H9 (cell line): ENCODE measurements at regions not wholly inside any gene's neighbourhood (a gene's known extent, or its start where the extent isn't known, plus 50 kb on each side); places are given as distances from the start of the nearest gene placed in this dataset.

ENCODE experiments used
- DNase-seq: peaks from one replicate; pipeline ENCODE4 v3.0.0-alpha.2; 2017
- H2AFZ ChIP-seq: one replicate; pipeline ENCODE4 v1.6.1; 2013; ENCODE audit warnings: mild to moderate bottlenecking, low read length, control low read depth, moderate library complexity
- H2AK5ac ChIP-seq: 2 replicates; pipeline ENCODE4 v1.6.1; 2013; ENCODE audit warnings: low read length, control low read depth, mixed read lengths; ENCODE audit not compliant: insufficient read length
- H2BK120ac ChIP-seq: one replicate; pipeline ENCODE4 v1.6.1; 2013; ENCODE audit warnings: low read depth, mild to moderate bottlenecking, low read length, control low read depth, inconsistent platforms; ENCODE audit not compliant: poor library complexity, severe bottlenecking
- H2BK12ac ChIP-seq: 2 replicates; pipeline ENCODE4 v1.6.1; 2013; ENCODE audit warnings: low read length, control low read depth, mixed read lengths, low read depth; ENCODE audit not compliant: insufficient read length
- H2BK15ac ChIP-seq: 2 replicates; pipeline ENCODE4 v1.6.1; 2013; ENCODE audit warnings: low read depth, low read length, control low read depth
- H2BK20ac ChIP-seq: one replicate; pipeline ENCODE4 v1.6.1; 2013; ENCODE audit warnings: low read depth, mild to moderate bottlenecking, low read length, control low read depth, inconsistent platforms; ENCODE audit not compliant: poor library complexity, severe bottlenecking
- H2BK5ac ChIP-seq: 2 replicates; pipeline ENCODE4 v1.6.1; 2013; ENCODE audit warnings: low read length, control low read depth, mixed read lengths; ENCODE audit not compliant: insufficient read length
- H3K14ac ChIP-seq: 2 replicates; pipeline ENCODE4 v1.6.1; 2013; ENCODE audit warnings: low read length, control low read depth; ENCODE audit not compliant: insufficient read depth
- H3K18ac ChIP-seq: 2 replicates; pipeline ENCODE4 v1.6.1; 2013; ENCODE audit warnings: low read depth, mild to moderate bottlenecking, mixed read lengths, low read length, control low read depth; ENCODE audit not compliant: insufficient read length
- H3K23ac ChIP-seq: 2 replicates; pipeline ENCODE4 v1.6.1; 2013; ENCODE audit warnings: low read length, control low read depth, mixed read lengths, low read depth; ENCODE audit not compliant: insufficient read length
- H3K23me2 ChIP-seq: 2 replicates; pipeline ENCODE4 v1.6.1; 2013; ENCODE audit warnings: low read depth, mild to moderate bottlenecking, mixed read lengths, low read length, control low read depth; ENCODE audit not compliant: insufficient read length, poor library complexity, severe bottlenecking
- H3K27ac ChIP-seq: 2 replicates; pipeline ENCODE4 v1.5.1; 2013; ENCODE audit warnings: low read length, control low read depth, mixed read lengths, low read depth; ENCODE audit not compliant: insufficient read length
- H3K27me3 ChIP-seq: 2 replicates; pipeline ENCODE4 v1.6.1; 2013; ENCODE audit warnings: low read length, control low read depth, inconsistent platforms; ENCODE audit not compliant: insufficient read depth
- H3K4ac ChIP-seq: 2 replicates; pipeline ENCODE4 v1.6.1; 2013; ENCODE audit warnings: low read depth, mild to moderate bottlenecking, control low read depth, inconsistent platforms, low read length, moderate library complexity
- H3K4me1 ChIP-seq: 2 replicates; pipeline ENCODE4 v1.6.1; 2013; ENCODE audit warnings: low read length, control low read depth, inconsistent platforms; ENCODE audit not compliant: insufficient read depth
- H3K4me2 ChIP-seq: 2 replicates; pipeline ENCODE4 v1.6.1; 2013; ENCODE audit warnings: low read length, control low read depth, mixed read lengths; ENCODE audit not compliant: insufficient read length, insufficient read depth
- H3K56ac ChIP-seq: 2 replicates; pipeline ENCODE4 v1.6.1; 2013; ENCODE audit warnings: low read depth, mild to moderate bottlenecking, mixed read lengths, low read length, control low read depth; ENCODE audit not compliant: insufficient read length
- H3K79me1 ChIP-seq: 2 replicates; pipeline ENCODE4 v1.6.1; 2013; ENCODE audit warnings: low read depth, mild to moderate bottlenecking, moderate library complexity, low read length, control low read depth, inconsistent platforms; ENCODE audit not compliant: insufficient read depth, poor library complexity, severe bottlenecking
- H3K79me2 ChIP-seq: 2 replicates; pipeline ENCODE4 v1.6.1; 2013; ENCODE audit warnings: low read length, control low read depth, inconsistent platforms; ENCODE audit not compliant: insufficient read depth
- H3K9ac ChIP-seq: 2 replicates; pipeline ENCODE4 v1.6.1; 2013; ENCODE audit warnings: low read length, control low read depth, mixed read lengths; ENCODE audit not compliant: insufficient read length; ENCODE audit errors: extremely low read depth
- H3K9me3 ChIP-seq: one replicate; pipeline ENCODE4 v1.6.1; 2013; ENCODE audit warnings: low read depth, low read length, inconsistent platforms; ENCODE audit not compliant: control insufficient read depth
- H3T11ph ChIP-seq: one replicate; pipeline ENCODE4 v1.6.1; 2013; ENCODE audit warnings: mild to moderate bottlenecking, low read length, control low read depth, inconsistent platforms
- H4K20me1 ChIP-seq: one replicate; pipeline ENCODE4 v1.6.1; 2013; ENCODE audit not compliant: control insufficient read depth, insufficient read length, insufficient read depth
- H4K5ac ChIP-seq: 2 replicates; pipeline ENCODE4 v1.6.1; 2013; ENCODE audit warnings: low read depth, mild to moderate bottlenecking, mixed read lengths, low read length, control low read depth; ENCODE audit not compliant: insufficient read length
- H4K8ac ChIP-seq: replicated peaks from 2 replicates; pipeline ENCODE4 v1.6.1; 2013; ENCODE audit warnings: low read length, control low read depth, mixed read lengths, low read depth; ENCODE audit not compliant: insufficient read length
- H4K91ac ChIP-seq: 2 replicates; pipeline ENCODE4 v1.6.1; 2013; ENCODE audit warnings: low read depth, mild to moderate bottlenecking, moderate library complexity, mixed read lengths, low read length, control low read depth; ENCODE audit not compliant: insufficient read length
- H3K27ac Mint-ChIP-seq, 3 experiments: 2 replicates in 2 of 3; 3 replicates in 1 of 3; pipeline ENCODE4 v1.8.0; 2020 to 2021; ENCODE audit warnings: mixed read lengths in 3 of 3, mild to moderate bottlenecking in 1 of 3, moderate library complexity in 1 of 3
- H3K27me3 Mint-ChIP-seq: 2 replicates; pipeline ENCODE4 v1.8.0; 2021; ENCODE audit warnings: low read depth, mild to moderate bottlenecking, moderate library complexity, mixed read lengths
- H3K36me3 Mint-ChIP-seq, 3 experiments: 2 replicates in 2 of 3; 3 replicates in 1 of 3; pipeline ENCODE4 v1.8.0; 2020 to 2021; ENCODE audit warnings: low read depth in 3 of 3, mixed read lengths in 3 of 3; ENCODE audit not compliant: insufficient read depth in 1 of 3
- H3K4me1 Mint-ChIP-seq, 2 experiments: 2 replicates each; pipeline ENCODE4 v1.8.0; 2020; ENCODE audit warnings: mixed read lengths in 2 of 2
- H3K4me3 Mint-ChIP-seq, 2 experiments: 2 replicates in 1 of 2; 3 replicates in 1 of 2; pipeline ENCODE4 v1.8.0; 2020 to 2021; ENCODE audit warnings: mild to moderate bottlenecking in 2 of 2, mixed read lengths in 2 of 2, moderate library complexity in 1 of 2
- H3K9me3 Mint-ChIP-seq, 2 experiments: 2 replicates in 1 of 2; 3 replicates in 1 of 2; pipeline ENCODE4 v1.8.0; 2020; ENCODE audit warnings: mild to moderate bottlenecking in 2 of 2, mixed read lengths in 2 of 2, moderate library complexity in 1 of 2
- CTCF ChIP-seq: fragments of 200-600 bp; sonication (generic); conservative IDR thresholded peaks from 3 replicates; pipeline ENCODE4 v1.8.0; 2021; ENCODE audit warnings: antibody characterized with exemption, mild to moderate bottlenecking
- WGBS: extraction: QIAGEN DNeasy Blood & Tissue Kit; methylation state at CpG from one replicate; pipeline ENCODE4 v1.1.7; 2013; ENCODE audit warnings: missing lambda C conversion rate, low lambda C conversion rate, mixed read lengths; ENCODE audit not compliant: insufficient read length; ENCODE audit errors: extremely low coverage; 5-methylcytosine and 5-hydroxymethylcytosine counted together

- Histone ChIP-seq H3T11ph (no peak overlapping the region), H3K4me1 (no peaks in the 10 kb centered on the region), H3K9ac (no peak overlapping the region), H3K56ac (no peak overlapping the region), H4K20me1 (no peaks in the 10 kb centered on the region), H3K23me2 (no peaks in the 10 kb centered on the region), H2AFZ (no peak overlapping the region), H2BK15ac (no peak overlapping the region), H3K14ac (no peak overlapping the region), H3K23ac (no peak overlapping the region), H2BK12ac (no peak overlapping the region), H2BK120ac (no peak overlapping the region), H3K27me3 (no peaks in the 10 kb centered on the region), H3K27ac (no peak overlapping the region), H3K9me3 (no peaks in the 10 kb centered on the region), H3K79me2 (no peaks in the 10 kb centered on the region), H3K18ac (no peak overlapping the region), H2AK5ac (no peak overlapping the region), H3K4me2 (no peak overlapping the region), H4K5ac (no peak overlapping the region), H4K91ac (no peak overlapping the region), H4K8ac (no peak overlapping the region), H3K79me1 (no peaks in the 10 kb centered on the region), H3K4ac (no peak overlapping the region), H2BK5ac (no peak overlapping the region), H2BK20ac (no peak overlapping the region)
- no peak for TF ChIP-seq CTCF
- Mint-ChIP-seq H3K27me3 (no peaks in the 10 kb centered on the region), H3K27ac (no peak overlapping the region), H3K4me3 (no peak overlapping the region), H3K4me1 (no peaks in the 10 kb centered on the region), H3K9me3 (peaks cover 9 to 10% of the 10 kb centered on the region in 2 experiments; a peak in 4 of 5 replicates), H3K36me3 (peaks cover 0 to 4% (median 0%) of the 10 kb centered on the region in 3 experiments; a peak in 4 of 7 replicates)
- no CpG with 5 or more reads among the region's 4 CpGs for WGBS
- DNase-seq, result no peak
Observed at GRCh38 chr4:175884048-175884447, 72.0 kb upstream of the GPM6A start.
